Fibroblast of the aortic adventitia (primary cell): ENCODE measurements at regions not wholly inside any gene's neighbourhood (a gene's known extent, or its start where the extent isn't known, plus 50 kb on each side); places are given as distances from the start of the nearest gene placed in this dataset.

Source experiments
- DNase-seq: peaks from one replicate; pipeline ENCODE4 v3.0.0-alpha.2; 2010; ENCODE audit warnings: low read depth
- H3K4me3 ChIP-seq: 2 replicates; pipeline ENCODE4 v1.5.1; 2011; ENCODE audit warnings: low read depth, mild to moderate bottlenecking, control low read depth, low read length, moderate library complexity
- CTCF ChIP-seq: IDR thresholded peaks from 2 replicates; pipeline ENCODE4 v1.5.1; 2011; ENCODE audit warnings: mild to moderate bottlenecking, low read length, control low read depth, inconsistent platforms; ENCODE audit not compliant: insufficient read depth

GRCh38 chr3:188034989-188035388 is 119.0 kb upstream of the LPP start:
- TF ChIP-seq CTCF = no peak
- no peak for DNase-seq
- H3K4me3 ChIP-seq = no peak overlapping the region

GRCh38 chr3:188036375-188037194 is 117.4 kb upstream of the LPP start:
- no peak for TF ChIP-seq CTCF
- H3K4me3 ChIP-seq = no peak overlapping the region
- no peak for DNase-seq

GRCh38 chr3:188037195-188037718 is 116.7 kb upstream of the LPP start:
- peak; percentile 55 for DNase-seq
- H3K4me3 ChIP-seq = no peak overlapping the region
- TF ChIP-seq CTCF = peak; percentile 49

GRCh38 chr3:188037965-188038581 is 115.9 kb upstream of the LPP start:
- TF ChIP-seq CTCF = no peak
- no peak overlapping the region for H3K4me3 ChIP-seq
- no peak for DNase-seq

- H3K4me3 ChIP-seq = no peak overlapping the region
- DNase-seq = no peak
- TF ChIP-seq CTCF = no peak
Observed at GRCh38 chr3:188041193-188041592, 112.8 kb upstream of the LPP start.

GRCh38 chr3:188041895-188042294 is 112.1 kb upstream of the LPP start:
- no peak for DNase-seq
- H3K4me3 ChIP-seq = no peak overlapping the region
- no peak for TF ChIP-seq CTCF
